ENCODE measurements at regions not wholly inside any gene's neighbourhood (a gene's known extent, or its start where the extent isn't known, plus 50 kb on each side); places are given as distances from the start of the nearest gene placed in this dataset.

DNA sequence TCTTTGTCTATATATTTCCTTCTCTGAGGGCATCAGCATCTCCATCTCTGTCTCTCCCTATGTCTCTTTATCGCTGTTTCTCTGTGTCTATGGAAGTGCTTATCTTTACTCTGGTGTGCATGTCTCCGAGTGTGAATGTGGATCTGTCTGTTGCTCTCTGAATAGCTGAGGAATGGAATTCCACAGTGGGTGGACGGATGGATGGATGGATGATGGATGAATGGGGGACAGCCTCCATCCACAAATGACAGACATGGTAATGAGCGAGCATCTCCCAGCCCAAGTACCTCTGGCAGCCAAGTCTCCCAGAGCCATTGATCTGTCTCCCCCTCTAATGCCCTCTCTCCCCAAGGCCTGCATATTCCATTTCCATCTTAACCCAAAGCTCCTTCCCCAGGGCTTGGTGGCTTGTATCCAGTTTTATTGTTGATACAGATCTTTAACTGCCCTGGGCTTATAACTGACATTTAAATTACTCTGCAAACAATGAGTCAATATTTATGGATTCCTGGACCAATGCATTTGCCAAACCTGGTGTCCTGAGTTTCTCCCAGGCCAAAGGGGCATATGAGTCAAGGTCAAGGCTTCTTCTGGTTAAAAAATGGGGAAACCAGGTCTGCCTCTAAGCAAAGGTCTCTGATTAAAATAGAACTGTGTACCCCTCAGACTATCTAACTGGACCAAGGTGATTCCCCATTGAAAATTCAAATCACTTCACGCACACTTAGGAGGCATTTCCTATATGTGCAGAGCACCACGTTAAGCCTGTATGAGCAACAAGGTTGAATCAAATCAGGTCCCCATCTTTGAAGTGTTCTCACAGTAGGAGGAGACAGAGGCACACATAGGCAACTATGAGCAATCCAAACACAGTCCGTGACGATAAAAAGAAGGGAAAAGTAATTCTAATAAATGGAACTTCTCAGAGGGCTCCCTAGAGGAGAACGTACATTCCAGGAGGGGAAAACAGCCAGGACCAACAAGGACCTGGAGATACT, 109.9 kb downstream of the TLE3 start:
- CTCF ChIA-PET (ENCODE audit: unreplicated experiment), result no interaction called here

DNA sequence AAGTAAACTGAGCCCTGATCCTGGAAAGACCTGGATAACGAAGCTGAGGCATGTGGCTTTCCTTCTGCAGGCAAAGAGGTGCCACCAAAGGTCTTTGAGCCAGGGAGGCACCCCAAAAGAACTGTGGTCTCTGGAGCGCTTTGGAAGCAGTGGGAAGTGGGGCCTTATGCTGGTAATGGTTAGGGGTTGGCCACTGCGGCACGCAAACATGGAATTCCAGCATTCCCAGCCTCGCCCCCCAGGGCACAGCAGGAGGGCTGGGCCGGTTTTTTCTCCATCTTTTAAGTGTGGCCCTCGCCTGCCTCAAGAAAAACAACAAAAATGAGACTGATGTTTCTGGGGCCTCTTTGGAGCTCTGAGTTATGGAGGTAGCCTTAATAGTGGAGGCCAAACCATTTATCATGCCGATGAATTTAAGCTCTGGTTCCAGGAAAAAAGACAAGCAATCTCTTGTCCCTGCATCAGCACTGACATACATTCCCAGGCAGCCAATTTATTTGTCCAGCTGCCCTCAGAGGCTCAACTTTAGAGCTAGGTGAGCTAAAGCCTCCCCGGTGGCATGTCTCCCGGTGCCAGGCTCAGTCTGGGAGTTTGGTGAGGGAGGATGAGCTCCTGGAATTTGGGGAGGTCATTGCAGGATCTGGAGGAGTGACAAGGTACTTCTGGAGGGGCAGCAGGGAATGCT, 109.0 kb downstream of the TLE3 start:
- BruUV-seq (replicated peaks), result no TSS peak
- ChIA-PET CTCF (ENCODE audit: unreplicated experiment) (no interaction called here), POLR2A (interaction anchor here (0.6 kb wide), 1 partner anchor 60 kb away, joined by 3 read pairs; no protein-coding TSS in a partner anchor)
- no peaks in the 10 kb centered on the region for H4K20me1 ChIP-seq (ENCODE audit: insufficient read depth, low read length)
- no peak overlapping the region for H2AFZ ChIP-seq (ENCODE audit: low read length)
- no peak for DNase-seq (ENCODE audit: low spot score)
- no peak overlapping the region for H3K4me2 ChIP-seq (ENCODE audit: low read length)
- H3K9me2 ChIP-seq (ENCODE audit: insufficient read depth, low read length), result no peaks in the 10 kb centered on the region
- no peak overlapping the region for H3K4me3 ChIP-seq (ENCODE audit: low read depth, low read length, poor library complexity, severe bottlenecking)
- peaks cover 21% of the 10 kb centered on the region for H3K4me1 ChIP-seq (ENCODE audit: insufficient read depth, low read length, poor library complexity, severe bottlenecking)
- TF ChIP-seq EZH2phosphoT487 (IDR thresholded peaks at IDR 0.05; ENCODE audit: borderline replicate concordance, low read depth, low read length), result no peak
- TF ChIP-seq, protein P1, sequence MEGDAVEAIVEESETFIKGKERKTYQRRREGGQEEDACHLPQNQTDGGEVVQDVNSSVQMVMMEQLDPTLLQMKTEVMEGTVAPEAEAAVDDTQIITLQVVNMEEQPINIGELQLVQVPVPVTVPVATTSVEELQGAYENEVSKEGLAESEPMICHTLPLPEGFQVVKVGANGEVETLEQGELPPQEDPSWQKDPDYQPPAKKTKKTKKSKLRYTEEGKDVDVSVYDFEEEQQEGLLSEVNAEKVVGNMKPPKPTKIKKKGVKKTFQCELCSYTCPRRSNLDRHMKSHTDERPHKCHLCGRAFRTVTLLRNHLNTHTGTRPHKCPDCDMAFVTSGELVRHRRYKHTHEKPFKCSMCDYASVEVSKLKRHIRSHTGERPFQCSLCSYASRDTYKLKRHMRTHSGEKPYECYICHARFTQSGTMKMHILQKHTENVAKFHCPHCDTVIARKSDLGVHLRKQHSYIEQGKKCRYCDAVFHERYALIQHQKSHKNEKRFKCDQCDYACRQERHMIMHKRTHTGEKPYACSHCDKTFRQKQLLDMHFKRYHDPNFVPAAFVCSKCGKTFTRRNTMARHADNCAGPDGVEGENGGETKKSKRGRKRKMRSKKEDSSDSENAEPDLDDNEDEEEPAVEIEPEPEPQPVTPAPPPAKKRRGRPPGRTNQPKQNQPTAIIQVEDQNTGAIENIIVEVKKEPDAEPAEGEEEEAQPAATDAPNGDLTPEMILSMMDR (conservative IDR thresholded peaks at IDR 0.05; ENCODE audit: low read length), result no peak
- no peak overlapping the region for H3K27ac ChIP-seq (ENCODE audit: low read depth, low read length, poor library complexity, severe bottlenecking)
- H3K36me3 ChIP-seq (ENCODE audit: insufficient read depth, low read length), result no peaks in the 10 kb centered on the region
- H3K79me2 ChIP-seq (ENCODE audit: insufficient read depth, low read depth, low read length), result no peaks in the 10 kb centered on the region
- intact Hi-C loops (cut with micrococcal nuclease; ENCODE audit: unreplicated experiment), result no loop called here
- H3K9me3 ChIP-seq (ENCODE audit: low read length), result no peaks in the 10 kb centered on the region

More for the DNA sequence above, 109.9 kb downstream of the TLE3 start:
- intact Hi-C loops (cut with micrococcal nuclease; ENCODE audit: unreplicated experiment), result no loop called here
- Histone ChIP-seq H3K4me2 (ENCODE audit: low read length) (no peak overlapping the region), H2AFZ (ENCODE audit: low read length) (no peak overlapping the region), H3K36me3 (ENCODE audit: insufficient read depth, low read length) (no peaks in the 10 kb centered on the region), H3K9me3 (ENCODE audit: low read length) (no peaks in the 10 kb centered on the region), H3K79me2 (ENCODE audit: insufficient read depth, low read depth, low read length) (no peaks in the 10 kb centered on the region), H3K4me1 (ENCODE audit: insufficient read depth, low read length, poor library complexity, severe bottlenecking) (peaks cover 20% of the 10 kb centered on the region), H3K9me2 (ENCODE audit: insufficient read depth, low read length) (no peaks in the 10 kb centered on the region), H3K27ac (ENCODE audit: low read depth, low read length, poor library complexity, severe bottlenecking) (no peak overlapping the region), H4K20me1 (ENCODE audit: insufficient read depth, low read length) (no peaks in the 10 kb centered on the region), H3K4me3 (ENCODE audit: low read depth, low read length, poor library complexity, severe bottlenecking) (no peak overlapping the region)
- POLR2A ChIA-PET, result no interaction called here
- BruUV-seq (replicated peaks), result no TSS peak
- no peak for TF ChIP-seq EZH2phosphoT487 (IDR thresholded peaks at IDR 0.05; ENCODE audit: borderline replicate concordance, low read depth, low read length)
- TF ChIP-seq, protein P1 (conservative IDR thresholded peaks at IDR 0.05; ENCODE audit: low read length), result no peak
- DNase-seq (ENCODE audit: low spot score), result no peak
